HG03159 (cell line): ENCODE measurements at regions not wholly inside any gene's neighbourhood (a gene's known extent, or its start where the extent isn't known, plus 50 kb on each side); places are given as distances from the start of the nearest gene placed in this dataset.
A peak's percentile ranks its signal among the peaks of the same experiment; 100 is the strongest.
"Not testable (repeated sequence)": the region's sequence is repeated elsewhere in the genome, so short reads cannot be mapped to it uniquely, and the experiment has no call there.

Experiments
- ATAC-seq: cut with Tn5 transposase; IDR thresholded peaks from one replicate; pipeline ENCODE4 v1.9.1; 2021; ENCODE audit warnings: mild to moderate bottlenecking, moderate library complexity; ENCODE audit not compliant: unreplicated experiment

DNA sequence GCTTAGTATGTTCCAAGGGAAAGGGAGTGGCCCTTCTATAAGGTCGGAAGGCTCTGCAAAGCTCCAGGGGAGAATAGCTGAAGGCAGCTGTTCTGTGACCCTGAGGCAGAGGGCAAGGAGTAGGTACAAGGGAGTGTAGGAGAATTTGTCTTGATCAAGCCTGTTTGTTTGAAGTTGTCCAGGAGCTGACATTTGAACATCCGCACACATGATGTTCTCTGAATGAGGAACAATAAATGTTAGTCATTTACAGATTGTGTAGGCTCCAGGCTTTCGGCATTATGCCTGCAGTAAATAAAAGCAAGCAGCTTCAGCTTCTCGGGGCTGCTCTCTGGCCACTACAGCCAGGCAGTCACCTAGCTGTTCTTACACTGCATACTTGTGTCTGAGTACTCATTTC lies 52.7 kb downstream of the CTAGE6 start:
- ATAC-seq = not testable (repeated sequence)

GRCh38 chr7:143700759-143701699 lies 56.5 kb downstream of the CTAGE6 start:
- ATAC-seq = peak; percentile 100
